ENCODE measurements at regions not wholly inside any gene's neighbourhood (a gene's known extent, or its start where the extent isn't known, plus 50 kb on each side); places are given as distances from the start of the nearest gene placed in this dataset.
"Not testable (repeated sequence)": the region's sequence is repeated elsewhere in the genome, so short reads cannot be mapped to it uniquely, and the experiment has no call there.

DNA sequence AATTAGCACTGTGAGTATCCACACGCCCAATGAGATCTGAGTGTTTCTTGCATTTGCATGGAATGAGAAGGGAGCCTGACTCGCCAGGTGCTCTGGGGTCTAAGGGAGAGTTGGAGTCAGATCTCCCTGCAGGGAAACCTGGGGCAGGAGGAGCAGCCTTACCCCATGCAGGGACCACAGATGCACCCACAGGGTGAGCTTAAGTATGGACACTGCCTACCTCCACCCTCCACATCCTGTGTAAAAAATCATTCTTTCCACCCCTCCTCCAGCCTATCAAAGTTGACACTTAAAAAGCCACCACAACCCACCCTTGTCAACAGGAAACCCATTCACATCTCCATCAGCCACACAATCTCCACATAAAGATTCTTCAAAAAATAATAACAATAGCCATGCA, 67.0 kb upstream of the IGLL5 start:
- H3K36me3 Mint-ChIP-seq = no peaks in the 10 kb centered on the region
- DNase-seq = peak; percentile 37 to 74
- WGBS (ENCODE audit: insufficient coverage) = 10% methylated on average over 2 of the region's 2 CpGs
- peak overlapping the region; percentile 87 for H3K4me3 Mint-ChIP-seq
- Histone ChIP-seq H3K9me3 (ENCODE audit: control insufficient read depth, insufficient read depth, low read length) (no peaks in the 10 kb centered on the region), H3K36me3 (ENCODE audit: control insufficient read depth, insufficient read depth, low read length) (no peaks in the 10 kb centered on the region), H3K4me3 (ENCODE audit: low read length) (no peak overlapping the region), H3K27me3 (ENCODE audit: control insufficient read depth, insufficient read depth, low read length) (no peaks in the 10 kb centered on the region), H3K4me1 (ENCODE audit: control insufficient read depth, insufficient read depth, low read length) (peaks cover 91% of the 10 kb centered on the region), H3K27ac (ENCODE audit: low read length) (peak overlapping the region; percentile 65)
- TF ChIP-seq, protein P1, sequence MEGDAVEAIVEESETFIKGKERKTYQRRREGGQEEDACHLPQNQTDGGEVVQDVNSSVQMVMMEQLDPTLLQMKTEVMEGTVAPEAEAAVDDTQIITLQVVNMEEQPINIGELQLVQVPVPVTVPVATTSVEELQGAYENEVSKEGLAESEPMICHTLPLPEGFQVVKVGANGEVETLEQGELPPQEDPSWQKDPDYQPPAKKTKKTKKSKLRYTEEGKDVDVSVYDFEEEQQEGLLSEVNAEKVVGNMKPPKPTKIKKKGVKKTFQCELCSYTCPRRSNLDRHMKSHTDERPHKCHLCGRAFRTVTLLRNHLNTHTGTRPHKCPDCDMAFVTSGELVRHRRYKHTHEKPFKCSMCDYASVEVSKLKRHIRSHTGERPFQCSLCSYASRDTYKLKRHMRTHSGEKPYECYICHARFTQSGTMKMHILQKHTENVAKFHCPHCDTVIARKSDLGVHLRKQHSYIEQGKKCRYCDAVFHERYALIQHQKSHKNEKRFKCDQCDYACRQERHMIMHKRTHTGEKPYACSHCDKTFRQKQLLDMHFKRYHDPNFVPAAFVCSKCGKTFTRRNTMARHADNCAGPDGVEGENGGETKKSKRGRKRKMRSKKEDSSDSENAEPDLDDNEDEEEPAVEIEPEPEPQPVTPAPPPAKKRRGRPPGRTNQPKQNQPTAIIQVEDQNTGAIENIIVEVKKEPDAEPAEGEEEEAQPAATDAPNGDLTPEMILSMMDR (IDR thresholded peaks at IDR 0.05) = no peak
- H3K4me1 Mint-ChIP-seq = peaks cover 95% of the 10 kb centered on the region in 2 donors
- intact Hi-C loops (cut with micrococcal nuclease) = loop anchor here (2.0 to 5.0 kb wide), 2 partner anchors 16 to 33 kb away; no protein-coding TSS in a partner anchor
- H3K27me3 Mint-ChIP-seq (ENCODE audit: low read depth in 2 of 2) = no peaks in the 10 kb centered on the region
- peak overlapping the region; percentile 82 to 87 for H3K27ac Mint-ChIP-seq
- ATAC-seq = peak; percentile 79 to 86 (median 79)
- H3K9me3 Mint-ChIP-seq = no peaks in the 10 kb centered on the region

DNA sequence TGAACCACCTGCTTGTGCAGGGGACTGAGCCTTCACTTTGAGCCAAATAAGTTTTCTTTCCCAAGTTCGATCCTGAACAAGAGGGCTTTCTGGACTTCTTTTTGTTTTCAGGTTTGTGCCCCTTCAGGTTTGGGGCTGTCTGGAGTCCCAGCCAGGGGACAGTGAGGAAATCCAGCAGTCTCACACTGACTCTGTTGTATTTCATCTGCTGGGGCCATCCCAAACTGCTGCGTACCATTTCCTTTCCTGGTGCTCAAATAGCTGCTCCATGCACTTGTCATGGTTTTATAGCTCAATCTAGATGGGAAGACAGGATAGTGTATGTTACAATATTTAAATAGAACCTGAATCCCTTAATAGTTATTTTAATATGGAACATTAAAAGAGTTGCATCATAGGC, 66.3 kb upstream of the IGLL5 start:
- TF ChIP-seq, protein P1 (IDR thresholded peaks at IDR 0.05) = no peak
- no peak for DNase-seq
- 58% methylated on average over 2 of the region's 2 CpGs for WGBS (ENCODE audit: insufficient coverage)
- H3K9me3 Mint-ChIP-seq = no peaks in the 10 kb centered on the region
- peaks cover 95% of the 10 kb centered on the region in 2 donors for H3K4me1 Mint-ChIP-seq
- no peak overlapping the region for H3K4me3 ChIP-seq (ENCODE audit: low read length)
- peak overlapping the region; percentile 87 for H3K4me3 Mint-ChIP-seq
- intact Hi-C loops (cut with micrococcal nuclease) = loop anchor here (2.0 to 5.0 kb wide), 2 partner anchors 17 to 34 kb away; no protein-coding TSS in a partner anchor
- no peaks in the 10 kb centered on the region for H3K9me3 ChIP-seq (ENCODE audit: control insufficient read depth, insufficient read depth, low read length)
- ATAC-seq = no peak
- H3K27me3 ChIP-seq (ENCODE audit: control insufficient read depth, insufficient read depth, low read length) = no peaks in the 10 kb centered on the region
- no peaks in the 10 kb centered on the region for H3K36me3 Mint-ChIP-seq
- no peaks in the 10 kb centered on the region for H3K36me3 ChIP-seq (ENCODE audit: control insufficient read depth, insufficient read depth, low read length)
- H3K27ac Mint-ChIP-seq = peak overlapping the region; percentile 82 to 87
- peak overlapping the region; percentile 87 for H3K27ac ChIP-seq (ENCODE audit: low read length)
- H3K4me1 ChIP-seq (ENCODE audit: control insufficient read depth, insufficient read depth, low read length) = peaks cover 85% of the 10 kb centered on the region
- H3K27me3 Mint-ChIP-seq (ENCODE audit: low read depth in 2 of 2) = no peaks in the 10 kb centered on the region

DNA sequence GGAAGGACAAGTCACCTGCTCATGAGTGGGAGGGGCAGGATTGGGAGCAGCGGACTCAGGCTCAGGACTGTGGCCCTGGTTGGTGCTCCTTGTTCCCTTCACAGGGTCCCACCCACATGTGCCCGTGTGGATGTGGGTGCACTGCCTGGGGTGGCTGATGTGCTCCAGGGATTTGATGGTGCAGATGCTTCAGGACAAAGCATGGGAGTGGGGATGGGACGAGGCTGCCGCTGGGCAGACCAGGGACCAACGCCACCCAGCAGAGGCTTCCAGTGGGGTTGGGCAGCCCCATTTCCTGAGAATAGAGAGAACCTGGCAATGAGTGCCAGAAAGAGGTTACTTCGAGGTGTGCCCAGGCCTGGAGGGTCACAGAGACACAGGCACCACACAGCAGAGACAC, 65.5 kb upstream of the IGLL5 start:
- peak overlapping the region; percentile 87 for H3K27ac ChIP-seq (ENCODE audit: low read length)
- peak overlapping the region; percentile 52 for H3K4me3 Mint-ChIP-seq
- TF ChIP-seq, protein P1 (IDR thresholded peaks at IDR 0.05) = no peak
- H3K4me1 Mint-ChIP-seq = peaks cover 93 to 95% of the 10 kb centered on the region in 2 donors
- no peaks in the 10 kb centered on the region for H3K36me3 Mint-ChIP-seq
- no peak for DNase-seq
- H3K36me3 ChIP-seq (ENCODE audit: control insufficient read depth, insufficient read depth, low read length) = no peaks in the 10 kb centered on the region
- H3K27me3 ChIP-seq (ENCODE audit: control insufficient read depth, insufficient read depth, low read length) = no peaks in the 10 kb centered on the region
- H3K27me3 Mint-ChIP-seq (ENCODE audit: low read depth in 2 of 2) = no peaks in the 10 kb centered on the region
- 52% methylated on average over 6 of the region's 6 CpGs for WGBS (ENCODE audit: insufficient coverage)
- H3K4me3 ChIP-seq (ENCODE audit: low read length) = no peak overlapping the region
- peak overlapping the region; percentile 82 to 87 for H3K27ac Mint-ChIP-seq
- no peaks in the 10 kb centered on the region for H3K9me3 Mint-ChIP-seq
- intact Hi-C loops (cut with micrococcal nuclease) = loop anchor here (5.0 kb wide), 1 partner anchor 35 kb away; no protein-coding TSS in a partner anchor
- ATAC-seq = no peak
- no peaks in the 10 kb centered on the region for H3K9me3 ChIP-seq (ENCODE audit: control insufficient read depth, insufficient read depth, low read length)
- peaks cover 77% of the 10 kb centered on the region for H3K4me1 ChIP-seq (ENCODE audit: control insufficient read depth, insufficient read depth, low read length)

DNA sequence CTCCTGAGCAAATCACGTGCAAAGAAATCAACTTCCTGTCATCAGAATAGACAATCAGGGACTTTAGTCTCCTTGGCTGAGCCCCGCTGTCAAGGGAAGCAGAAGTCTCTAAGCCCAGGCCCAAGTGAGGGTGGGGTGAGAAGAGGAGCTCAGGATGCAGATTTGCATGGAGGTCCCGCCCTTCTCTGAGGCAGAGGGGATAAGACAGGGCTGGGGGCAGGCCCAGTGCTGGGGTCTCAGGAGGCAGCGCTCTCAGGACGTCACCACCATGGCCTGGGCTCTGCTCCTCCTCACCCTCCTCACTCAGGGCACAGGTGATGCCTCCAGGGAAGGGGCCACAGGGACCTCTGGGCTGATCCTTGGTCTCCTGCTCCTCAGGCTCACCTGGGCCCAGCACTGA, 65.1 kb upstream of the IGLL5 start:
- intact Hi-C loops (cut with micrococcal nuclease) = loop anchor here (5.0 kb wide), 1 partner anchor 35 kb away; no protein-coding TSS in a partner anchor
- H3K27me3 Mint-ChIP-seq (ENCODE audit: low read depth in 2 of 2); H3K27me3 ChIP-seq (ENCODE audit: control insufficient read depth, insufficient read depth, low read length); H3K4me3 ChIP-seq (ENCODE audit: low read length); H3K9me3 ChIP-seq (ENCODE audit: control insufficient read depth, insufficient read depth, low read length); H3K9me3 Mint-ChIP-seq; ATAC-seq; H3K36me3 Mint-ChIP-seq; H3K36me3 ChIP-seq (ENCODE audit: control insufficient read depth, insufficient read depth, low read length): not testable (repeated sequence)
- Mint-ChIP-seq H3K4me1 (peaks cover 93 to 94% of the 10 kb centered on the region in 2 donors), H3K4me3 (peak overlapping the region; percentile 52), H3K27ac (peak overlapping the region; percentile 82 to 87)
- H3K4me1 ChIP-seq (ENCODE audit: control insufficient read depth, insufficient read depth, low read length) = peaks cover 72% of the 10 kb centered on the region
- peak overlapping the region; percentile 87 for H3K27ac ChIP-seq (ENCODE audit: low read length)
- 39% methylated on average over 5 of the region's 5 CpGs for WGBS (ENCODE audit: insufficient coverage)
- peak in 1 of 2 donors; percentile 53 for DNase-seq
